22Rv1 (cell line): ENCODE measurements at regions not wholly inside any gene's neighbourhood (a gene's known extent, or its start where the extent isn't known, plus 50 kb on each side); places are given as distances from the start of the nearest gene placed in this dataset.

ENCODE experiments used
- CTCF ChIP-seq: fragments of 450-650 bp; IDR thresholded peaks from 2 replicates; pipeline ENCODE4 v1.5.1; 2017; ENCODE audit warnings: mild to moderate bottlenecking
- ZFX ChIP-seq: fragments of 450-650 bp; IDR thresholded peaks from 2 replicates; pipeline ENCODE4 v1.6.1; 2017; ENCODE audit warnings: antibody characterized with exemption, borderline replicate concordance

DNA sequence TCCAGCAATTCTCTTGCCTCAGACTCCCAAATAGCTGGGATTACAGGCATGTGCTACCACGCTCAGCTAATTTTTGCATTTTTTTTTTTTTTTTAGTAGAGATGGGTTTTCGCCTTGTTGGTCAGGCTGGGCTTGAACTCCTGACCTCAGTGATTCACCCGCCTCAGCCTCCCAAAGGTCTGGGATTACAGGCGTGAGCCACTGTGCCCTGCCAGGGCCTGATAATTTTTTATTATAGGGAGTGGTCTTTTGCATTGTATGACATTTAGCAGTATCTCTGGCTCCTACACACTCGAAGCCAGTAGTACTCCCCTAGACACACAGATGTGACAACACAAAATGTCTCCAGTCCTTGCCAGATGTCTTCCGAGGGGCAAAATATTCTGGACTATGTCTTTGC lies 124.0 kb downstream of the DKK1 start:
- no peak for TF ChIP-seq CTCF
- TF ChIP-seq ZFX, result no peak
